ENCODE measurements at regions not wholly inside any gene's neighbourhood (a gene's known extent, or its start where the extent isn't known, plus 50 kb on each side); places are given as distances from the start of the nearest gene placed in this dataset.

GRCh38 chr1:37242501-37242900, 208.2 kb upstream of the GRIK3 start:
- TF ChIP-seq, protein P1, sequence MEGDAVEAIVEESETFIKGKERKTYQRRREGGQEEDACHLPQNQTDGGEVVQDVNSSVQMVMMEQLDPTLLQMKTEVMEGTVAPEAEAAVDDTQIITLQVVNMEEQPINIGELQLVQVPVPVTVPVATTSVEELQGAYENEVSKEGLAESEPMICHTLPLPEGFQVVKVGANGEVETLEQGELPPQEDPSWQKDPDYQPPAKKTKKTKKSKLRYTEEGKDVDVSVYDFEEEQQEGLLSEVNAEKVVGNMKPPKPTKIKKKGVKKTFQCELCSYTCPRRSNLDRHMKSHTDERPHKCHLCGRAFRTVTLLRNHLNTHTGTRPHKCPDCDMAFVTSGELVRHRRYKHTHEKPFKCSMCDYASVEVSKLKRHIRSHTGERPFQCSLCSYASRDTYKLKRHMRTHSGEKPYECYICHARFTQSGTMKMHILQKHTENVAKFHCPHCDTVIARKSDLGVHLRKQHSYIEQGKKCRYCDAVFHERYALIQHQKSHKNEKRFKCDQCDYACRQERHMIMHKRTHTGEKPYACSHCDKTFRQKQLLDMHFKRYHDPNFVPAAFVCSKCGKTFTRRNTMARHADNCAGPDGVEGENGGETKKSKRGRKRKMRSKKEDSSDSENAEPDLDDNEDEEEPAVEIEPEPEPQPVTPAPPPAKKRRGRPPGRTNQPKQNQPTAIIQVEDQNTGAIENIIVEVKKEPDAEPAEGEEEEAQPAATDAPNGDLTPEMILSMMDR (conservative IDR thresholded peaks at IDR 0.05 in 1 of 2, IDR thresholded peaks at IDR 0.05 in 1 of 2; ENCODE audit: low read depth in 1 of 2, low read length in 2 of 2) = no peak
- no peak for TF ChIP-seq EZH2 (IDR thresholded peaks at IDR 0.05; ENCODE audit: low read length, missing control alignments)

Data from fibroblast of lung (primary cell).